ENCODE measurements at regions not wholly inside any gene's neighbourhood (a gene's known extent, or its start where the extent isn't known, plus 50 kb on each side); places are given as distances from the start of the nearest gene placed in this dataset.

DNA sequence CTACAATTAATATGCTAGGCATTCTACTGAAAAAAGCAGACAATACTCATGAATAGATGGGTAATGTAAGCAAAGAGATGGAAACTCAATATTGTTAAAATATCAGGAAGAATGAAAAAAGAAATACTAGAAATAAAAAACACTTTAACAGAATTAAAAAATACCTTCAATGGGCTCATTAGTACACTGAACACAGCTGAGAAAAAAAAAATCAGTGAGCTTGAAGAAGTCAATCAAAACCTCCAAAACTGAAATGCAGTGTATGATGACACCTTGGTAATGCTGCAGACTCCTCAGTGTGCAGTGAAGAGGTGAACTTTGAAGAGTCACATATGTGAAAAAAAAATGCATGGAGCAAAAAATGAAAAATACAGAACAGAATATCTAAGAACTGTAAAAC is 227.2 kb downstream of the TMEM26 start:
- Histone ChIP-seq H3K27me3 (ENCODE audit: low read length) (no peaks in the 10 kb centered on the region), H3K9me2 (replicated peaks; ENCODE audit: insufficient read depth, low read length) (no peaks in the 10 kb centered on the region), H3K4me2 (ENCODE audit: low read depth, low read length, poor library complexity, severe bottlenecking) (no peak overlapping the region), H4K20me1 (ENCODE audit: low read depth, low read length) (no peaks in the 10 kb centered on the region), H3K9ac (ENCODE audit: low read length) (no peak overlapping the region), H3K4me3 (ENCODE audit: insufficient read depth, low read length, poor library complexity, severe bottlenecking) (no peak overlapping the region), H3K27ac (ENCODE audit: low read depth, low read length) (no peak overlapping the region), H3K79me2 (ENCODE audit: insufficient read depth, low read length) (no peaks in the 10 kb centered on the region), H2AFZ (ENCODE audit: low read depth, low read length, severe bottlenecking) (no peak overlapping the region), H3F3A (ENCODE audit: insufficient read depth) (no peaks in the 10 kb centered on the region), H3K9me3 (ENCODE audit: insufficient read depth, low read length) (no peaks in the 10 kb centered on the region), H3K36me3 (ENCODE audit: low read length) (no peaks in the 10 kb centered on the region)
- TF ChIP-seq, protein P1, sequence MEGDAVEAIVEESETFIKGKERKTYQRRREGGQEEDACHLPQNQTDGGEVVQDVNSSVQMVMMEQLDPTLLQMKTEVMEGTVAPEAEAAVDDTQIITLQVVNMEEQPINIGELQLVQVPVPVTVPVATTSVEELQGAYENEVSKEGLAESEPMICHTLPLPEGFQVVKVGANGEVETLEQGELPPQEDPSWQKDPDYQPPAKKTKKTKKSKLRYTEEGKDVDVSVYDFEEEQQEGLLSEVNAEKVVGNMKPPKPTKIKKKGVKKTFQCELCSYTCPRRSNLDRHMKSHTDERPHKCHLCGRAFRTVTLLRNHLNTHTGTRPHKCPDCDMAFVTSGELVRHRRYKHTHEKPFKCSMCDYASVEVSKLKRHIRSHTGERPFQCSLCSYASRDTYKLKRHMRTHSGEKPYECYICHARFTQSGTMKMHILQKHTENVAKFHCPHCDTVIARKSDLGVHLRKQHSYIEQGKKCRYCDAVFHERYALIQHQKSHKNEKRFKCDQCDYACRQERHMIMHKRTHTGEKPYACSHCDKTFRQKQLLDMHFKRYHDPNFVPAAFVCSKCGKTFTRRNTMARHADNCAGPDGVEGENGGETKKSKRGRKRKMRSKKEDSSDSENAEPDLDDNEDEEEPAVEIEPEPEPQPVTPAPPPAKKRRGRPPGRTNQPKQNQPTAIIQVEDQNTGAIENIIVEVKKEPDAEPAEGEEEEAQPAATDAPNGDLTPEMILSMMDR (IDR thresholded peaks at IDR 0.05; ENCODE audit: insufficient read depth, low read length, poor library complexity, severe bottlenecking): no peak
- TF ChIP-seq EZH2phosphoT487 (conservative IDR thresholded peaks at IDR 0.05; ENCODE audit: low read length): no peak

DNA sequence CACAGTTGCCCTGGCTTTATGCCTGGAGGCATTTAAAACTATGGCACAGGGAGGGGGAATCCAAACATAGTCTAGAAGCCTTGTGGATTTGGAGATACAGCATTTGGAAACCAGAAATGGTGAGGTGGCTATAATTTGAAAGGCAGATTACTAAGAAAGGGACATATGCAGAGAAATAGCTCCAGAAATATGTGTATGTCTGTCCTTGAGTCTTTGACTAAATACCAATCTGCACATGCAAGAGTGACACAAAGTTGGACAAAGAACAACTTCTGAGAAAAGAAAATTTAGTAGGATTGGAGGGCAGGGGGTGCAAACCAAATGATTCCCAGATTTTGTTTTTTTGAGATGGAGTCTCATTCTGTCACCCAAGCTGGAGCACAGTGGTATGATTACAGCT is 229.6 kb downstream of the TMEM26 start:
- no peaks in the 10 kb centered on the region for H4K20me1 ChIP-seq (ENCODE audit: low read depth, low read length)
- TF ChIP-seq, protein P1 (IDR thresholded peaks at IDR 0.05; ENCODE audit: insufficient read depth, low read length, poor library complexity, severe bottlenecking): no peak
- TF ChIP-seq EZH2phosphoT487 (conservative IDR thresholded peaks at IDR 0.05; ENCODE audit: low read length): no peak
- H3K9me2 ChIP-seq (replicated peaks; ENCODE audit: insufficient read depth, low read length): no peaks in the 10 kb centered on the region

DNA sequence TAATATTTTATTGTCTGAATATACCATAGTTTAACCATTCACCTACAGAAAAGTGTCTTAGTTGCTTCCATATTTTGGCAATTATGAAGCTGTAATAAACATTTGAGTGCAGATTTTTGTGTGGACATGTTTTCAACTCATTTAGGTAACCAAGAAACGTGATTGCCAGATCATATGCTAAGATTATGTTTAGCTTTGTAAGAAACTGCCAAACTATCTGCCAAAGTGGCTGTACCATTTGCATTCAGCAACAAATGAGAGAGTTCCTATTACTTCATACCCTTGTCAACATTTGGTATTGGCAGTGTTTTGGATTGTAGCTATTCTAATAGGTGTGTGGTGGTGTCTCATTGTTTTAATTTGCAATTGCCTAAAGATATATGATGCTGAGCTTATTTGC is 233.5 kb downstream of the TMEM26 start:
- Histone ChIP-seq H3K27me3 (ENCODE audit: low read length) (no peaks in the 10 kb centered on the region), H3K9me2 (replicated peaks; ENCODE audit: insufficient read depth, low read length) (no peaks in the 10 kb centered on the region), H4K20me1 (ENCODE audit: low read depth, low read length) (no peaks in the 10 kb centered on the region), H2AFZ (ENCODE audit: low read depth, low read length, severe bottlenecking) (no peak overlapping the region), H3K9me3 (ENCODE audit: insufficient read depth, low read length) (no peaks in the 10 kb centered on the region), H3K4me2 (ENCODE audit: low read depth, low read length, poor library complexity, severe bottlenecking) (no peak overlapping the region), H3K27ac (ENCODE audit: low read depth, low read length) (no peak overlapping the region), H3K9ac (ENCODE audit: low read length) (no peak overlapping the region), H3K79me2 (ENCODE audit: insufficient read depth, low read length) (no peaks in the 10 kb centered on the region), H3K4me3 (ENCODE audit: insufficient read depth, low read length, poor library complexity, severe bottlenecking) (no peak overlapping the region), H3F3A (ENCODE audit: insufficient read depth) (no peaks in the 10 kb centered on the region), H3K36me3 (ENCODE audit: low read length) (no peaks in the 10 kb centered on the region)
- TF ChIP-seq EZH2phosphoT487 (conservative IDR thresholded peaks at IDR 0.05; ENCODE audit: low read length): no peak
- TF ChIP-seq, protein P1 (IDR thresholded peaks at IDR 0.05; ENCODE audit: insufficient read depth, low read length, poor library complexity, severe bottlenecking): no peak

More for the DNA sequence above, 229.6 kb downstream of the TMEM26 start:
- no peaks in the 10 kb centered on the region for H3K9me3 ChIP-seq (ENCODE audit: insufficient read depth, low read length)
- H3K36me3 ChIP-seq (ENCODE audit: low read length): no peaks in the 10 kb centered on the region
- no peak overlapping the region for H3K4me2 ChIP-seq (ENCODE audit: low read depth, low read length, poor library complexity, severe bottlenecking)
- no peaks in the 10 kb centered on the region for H3F3A ChIP-seq (ENCODE audit: insufficient read depth)
- H3K27me3 ChIP-seq (ENCODE audit: low read length): no peaks in the 10 kb centered on the region
- H3K79me2 ChIP-seq (ENCODE audit: insufficient read depth, low read length): no peaks in the 10 kb centered on the region
- H3K27ac ChIP-seq (ENCODE audit: low read depth, low read length): no peak overlapping the region
- no peak overlapping the region for H3K9ac ChIP-seq (ENCODE audit: low read length)
- H2AFZ ChIP-seq (ENCODE audit: low read depth, low read length, severe bottlenecking): no peak overlapping the region
- H3K4me3 ChIP-seq (ENCODE audit: insufficient read depth, low read length, poor library complexity, severe bottlenecking): no peak overlapping the region

All from SU-DHL-6 (cell line).